ENCODE measurements at regions not wholly inside any gene's neighbourhood (a gene's known extent, or its start where the extent isn't known, plus 50 kb on each side); places are given as distances from the start of the nearest gene placed in this dataset.

GRCh38 chr3:99111235-99111634 is 209.7 kb upstream of the DCBLD2 start:
- ATAC-seq = no peak
- TF ChIP-seq ZFP30 (CRISPR knock-in tag; IDR thresholded peaks at IDR 0.05) (no peak), ZFP3 (CRISPR knock-in tag; IDR thresholded peaks at IDR 0.05) (no peak), BACH2 (CRISPR knock-in tag; IDR thresholded peaks at IDR 0.05; ENCODE audit: borderline replicate concordance) (no peak), CSRNP3 (CRISPR knock-in tag; IDR thresholded peaks at IDR 0.05) (no peak), RARB (CRISPR knock-in tag; IDR thresholded peaks at IDR 0.05) (no peak), TOX (CRISPR knock-in tag; IDR thresholded peaks at IDR 0.05; ENCODE audit: borderline replicate concordance) (no peak), ZNF565 (CRISPR knock-in tag; conservative IDR thresholded peaks at IDR 0.05; ENCODE audit: low read depth) (no peak), GLIS3 (CRISPR knock-in tag; IDR thresholded peaks at IDR 0.05) (no peak), ZNF70 (CRISPR knock-in tag; IDR thresholded peaks at IDR 0.05) (no peak), TCF4 (CRISPR knock-in tag; IDR thresholded peaks at IDR 0.05; ENCODE audit: borderline replicate concordance) (no peak), ISL1 (CRISPR knock-in tag; IDR thresholded peaks at IDR 0.05) (no peak), OSR1 (CRISPR knock-in tag; IDR thresholded peaks at IDR 0.05) (no peak), ESRRG (CRISPR knock-in tag; IDR thresholded peaks at IDR 0.05) (no peak), TSHZ2 (CRISPR knock-in tag; IDR thresholded peaks at IDR 0.05) (no peak), ARNTL (CRISPR knock-in tag; IDR thresholded peaks at IDR 0.05; ENCODE audit: borderline replicate concordance, low read depth) (no peak), ZNF8 (CRISPR knock-in tag; IDR thresholded peaks at IDR 0.05) (no peak), CREB5 (CRISPR knock-in tag; IDR thresholded peaks at IDR 0.05; ENCODE audit: low read depth) (no peak), SNAI2 (CRISPR knock-in tag; IDR thresholded peaks at IDR 0.05) (no peak)

GRCh38 chr3:99110401-99110800 is 208.9 kb upstream of the DCBLD2 start:
- ATAC-seq = no peak
- TF ChIP-seq ZC3H10 (CRISPR knock-in tag; IDR thresholded peaks at IDR 0.05) (no peak), ZFP30 (CRISPR knock-in tag; IDR thresholded peaks at IDR 0.05) (no peak), ISL1 (CRISPR knock-in tag; IDR thresholded peaks at IDR 0.05) (no peak), CSRNP3 (CRISPR knock-in tag; IDR thresholded peaks at IDR 0.05) (no peak), OSR1 (CRISPR knock-in tag; IDR thresholded peaks at IDR 0.05) (no peak), PATZ1 (CRISPR knock-in tag; IDR thresholded peaks at IDR 0.05; ENCODE audit: borderline replicate concordance) (no peak), ZNF565 (CRISPR knock-in tag; conservative IDR thresholded peaks at IDR 0.05; ENCODE audit: low read depth) (no peak), ESRRG (CRISPR knock-in tag; IDR thresholded peaks at IDR 0.05) (no peak), ZNF8 (CRISPR knock-in tag; IDR thresholded peaks at IDR 0.05) (no peak), TOX (CRISPR knock-in tag; IDR thresholded peaks at IDR 0.05; ENCODE audit: borderline replicate concordance) (no peak), ARNTL (CRISPR knock-in tag; IDR thresholded peaks at IDR 0.05; ENCODE audit: borderline replicate concordance, low read depth) (no peak), SNAI2 (CRISPR knock-in tag; IDR thresholded peaks at IDR 0.05) (no peak), CREB5 (CRISPR knock-in tag; IDR thresholded peaks at IDR 0.05; ENCODE audit: low read depth) (no peak), BACH2 (CRISPR knock-in tag; IDR thresholded peaks at IDR 0.05; ENCODE audit: borderline replicate concordance) (no peak), ZFP3 (CRISPR knock-in tag; IDR thresholded peaks at IDR 0.05) (no peak), POU6F1 (CRISPR knock-in tag; IDR thresholded peaks at IDR 0.05; ENCODE audit: borderline replicate concordance, low read depth) (no peak), TSHZ2 (CRISPR knock-in tag; IDR thresholded peaks at IDR 0.05) (no peak), RARB (CRISPR knock-in tag; IDR thresholded peaks at IDR 0.05) (no peak), ZNF70 (CRISPR knock-in tag; IDR thresholded peaks at IDR 0.05) (no peak)

All from SK-N-SH treated with all-trans-retinoic acid at 6 μM for 48 hours (cell line).